ENCODE measurements at regions not wholly inside any gene's neighbourhood (a gene's known extent, or its start where the extent isn't known, plus 50 kb on each side); places are given as distances from the start of the nearest gene placed in this dataset.
A peak's percentile ranks its signal among the peaks of the same experiment; 100 is the strongest.

DNA sequence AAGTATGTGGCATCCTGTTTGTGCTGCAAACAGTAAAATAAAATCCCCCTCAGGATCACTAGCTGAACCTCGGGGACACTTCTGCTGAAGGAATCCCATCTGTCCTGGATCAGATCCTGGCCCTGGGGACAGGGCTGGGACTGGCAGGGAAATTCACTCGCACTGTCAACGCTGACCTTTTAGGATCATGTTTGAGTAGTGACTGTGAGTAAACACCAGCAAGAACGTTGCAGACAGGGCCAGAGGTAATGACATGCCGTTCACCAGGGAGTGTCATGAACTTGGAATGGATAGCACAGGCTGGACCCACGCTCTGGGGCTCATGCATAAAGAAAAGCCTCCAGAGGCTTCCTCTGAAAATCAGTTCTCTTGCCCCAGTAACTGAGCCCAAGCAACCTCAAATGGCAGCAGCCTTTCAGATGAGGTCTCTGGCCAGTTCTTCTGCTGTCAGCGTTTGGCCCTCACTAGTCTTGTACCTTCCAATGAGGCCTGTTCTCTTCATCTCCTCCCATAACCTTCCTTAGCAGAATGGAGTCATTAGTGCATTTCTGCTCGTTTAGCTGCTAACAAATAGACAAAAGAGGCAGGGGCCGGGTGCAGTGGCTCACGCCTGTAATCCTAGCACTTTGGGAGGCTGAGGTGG, 51.0 kb upstream of the BARX2 start:
- DNase-seq (ENCODE audit: low read depth), result no peak

DNA sequence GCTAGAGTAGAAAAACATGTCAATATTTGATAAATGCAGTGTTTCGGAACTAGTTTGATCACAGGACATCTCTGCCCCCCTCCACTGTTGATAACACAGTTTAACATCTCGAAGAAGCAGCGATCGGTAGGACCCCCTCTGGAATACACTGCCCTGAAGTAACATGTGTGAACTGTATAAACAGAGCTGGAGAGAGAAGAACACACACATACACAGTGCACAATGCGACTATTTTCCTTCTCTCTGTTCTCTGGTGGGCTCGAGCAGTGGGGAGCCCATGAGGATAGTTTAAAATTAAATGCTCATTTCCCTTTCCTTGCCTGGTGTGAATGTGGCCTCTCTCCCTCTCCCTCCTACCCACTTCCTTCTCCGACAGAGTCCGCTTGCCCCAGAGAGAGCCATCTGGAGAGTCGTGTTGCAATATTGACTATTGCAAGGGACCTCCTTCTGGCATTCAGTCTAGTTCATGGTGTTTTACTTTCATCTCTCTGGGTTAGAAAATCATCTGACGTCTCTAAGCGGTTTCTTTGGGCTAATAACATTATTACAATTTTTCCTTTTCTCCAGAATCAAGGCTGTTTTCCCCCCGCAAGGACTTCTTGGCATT, 51.6 kb upstream of the BARX2 start:
- DNase-seq (ENCODE audit: low read depth), result peak; percentile 40

DNA sequence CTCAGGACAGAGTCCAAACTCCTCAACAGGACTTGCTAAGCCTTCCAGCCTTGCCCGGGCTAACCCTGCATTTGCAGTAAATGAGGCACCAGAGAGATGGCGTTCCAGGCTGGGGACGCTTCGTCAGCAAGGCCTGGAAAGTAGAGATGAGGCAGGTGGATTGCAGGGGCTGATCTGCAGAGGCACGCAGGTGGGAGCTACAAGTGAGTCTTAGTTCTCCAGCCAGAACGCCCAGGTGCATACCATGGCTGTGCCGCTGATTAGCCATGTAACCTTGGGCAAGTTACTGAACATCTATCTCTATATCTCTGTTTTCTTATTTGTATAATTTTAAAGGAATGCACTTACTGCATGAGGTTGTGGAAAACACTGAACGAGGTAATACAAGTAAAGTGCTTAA, 52.7 kb upstream of the BARX2 start:
- DNase-seq (ENCODE audit: low read depth), result no peak

DNA sequence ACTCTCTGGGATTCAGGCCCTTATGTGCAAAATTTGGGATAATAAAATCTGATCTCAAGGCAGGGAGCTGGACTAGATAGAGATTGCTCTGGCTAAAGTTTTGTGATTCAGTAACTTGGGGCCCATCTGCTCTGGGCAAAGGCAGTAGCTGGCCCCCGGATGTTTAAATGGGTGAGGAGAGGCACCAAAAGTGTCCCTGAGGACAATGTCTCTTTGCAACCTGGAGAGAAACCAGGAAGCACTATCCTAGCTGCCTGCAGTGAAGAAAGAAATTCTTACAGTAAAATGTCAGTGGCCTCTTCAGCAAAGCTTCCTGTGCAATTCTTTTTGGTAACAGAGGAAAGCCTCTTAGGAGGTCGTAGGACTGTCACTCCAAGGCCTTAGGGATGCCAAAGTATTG, 54.6 kb upstream of the BARX2 start:
- no peak for DNase-seq (ENCODE audit: low read depth)

DNA sequence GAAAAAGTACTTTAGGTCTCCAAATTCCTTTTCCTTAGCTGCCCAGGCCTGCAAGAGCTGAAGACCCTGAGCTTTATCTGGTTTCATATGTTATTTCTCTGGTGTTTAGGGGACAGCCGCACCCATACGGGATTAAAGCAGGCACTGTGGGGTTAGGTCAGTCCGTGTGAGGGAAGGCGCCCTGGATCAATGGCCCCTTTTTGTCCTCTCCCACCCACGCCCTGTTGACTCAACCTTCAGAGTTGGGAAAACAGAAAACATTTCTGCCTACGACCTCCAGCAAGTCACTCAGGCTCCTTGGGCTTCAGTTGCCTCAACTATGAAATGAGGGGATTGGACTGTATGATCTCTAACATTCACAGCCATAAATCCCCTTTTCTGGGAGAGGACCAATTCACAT, 55.2 kb upstream of the BARX2 start:
- no peak for DNase-seq (ENCODE audit: low read depth)

DNA sequence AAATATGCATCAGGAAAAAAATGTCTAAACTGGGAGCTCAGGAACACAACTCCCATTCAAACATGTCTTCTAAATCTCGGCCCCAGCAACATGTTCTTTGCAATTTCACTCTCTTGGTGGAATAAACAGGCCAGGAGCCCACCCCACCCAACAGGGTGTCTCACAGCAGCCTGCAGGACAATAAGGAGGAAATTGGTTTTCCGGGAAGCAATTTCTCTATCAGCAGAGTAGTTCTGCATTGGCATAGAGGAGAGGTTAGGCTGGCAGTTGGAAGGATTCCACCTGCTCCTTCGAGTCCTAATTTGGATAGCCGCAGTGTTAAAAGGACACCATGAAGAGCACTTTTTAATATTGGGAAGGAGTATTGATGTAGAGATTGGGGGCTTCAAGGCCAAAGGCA, 55.9 kb upstream of the BARX2 start:
- no peak for DNase-seq (ENCODE audit: low read depth)

DNA sequence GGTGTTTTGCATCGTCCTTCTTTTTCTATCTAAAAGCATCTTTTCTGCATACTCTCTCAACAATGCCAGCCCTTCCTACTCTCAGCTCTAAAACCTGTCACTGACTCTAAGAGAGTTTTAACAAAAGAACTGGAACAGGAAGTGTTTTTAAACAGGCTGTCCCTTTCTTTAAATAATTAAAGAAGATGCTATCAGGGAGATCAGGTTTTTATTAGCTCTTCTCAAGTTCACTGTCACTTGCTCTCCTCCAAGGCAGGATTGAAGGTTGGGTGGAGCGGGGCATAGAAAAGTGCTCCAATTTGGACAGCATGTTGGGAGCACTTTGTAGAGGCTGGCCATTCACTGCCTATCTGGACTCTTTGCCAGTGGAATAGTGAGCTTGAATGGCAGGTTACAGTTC, 56.4 kb upstream of the BARX2 start:
- DNase-seq (ENCODE audit: low read depth), result no peak

DNA sequence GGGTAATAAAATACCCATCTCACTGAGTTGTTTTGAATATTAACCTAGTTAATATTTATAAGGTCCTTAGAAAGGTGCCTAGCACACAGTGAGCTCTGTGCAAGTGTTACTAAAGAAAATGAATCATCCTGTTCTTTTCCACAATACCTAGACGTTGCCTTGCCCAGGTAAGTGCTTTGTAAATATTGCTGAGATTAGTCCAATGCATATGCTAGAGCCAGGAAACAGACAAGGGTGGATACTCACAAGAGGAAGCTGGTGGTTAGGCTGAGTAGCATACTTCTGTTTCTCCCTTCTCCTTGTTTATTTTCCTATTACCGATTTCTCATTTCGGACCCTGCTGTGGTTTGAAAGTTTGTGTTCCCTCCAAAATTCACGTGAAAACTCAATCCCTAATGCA, 58.1 kb upstream of the BARX2 start:
- DNase-seq (ENCODE audit: low read depth), result no peak

DNA sequence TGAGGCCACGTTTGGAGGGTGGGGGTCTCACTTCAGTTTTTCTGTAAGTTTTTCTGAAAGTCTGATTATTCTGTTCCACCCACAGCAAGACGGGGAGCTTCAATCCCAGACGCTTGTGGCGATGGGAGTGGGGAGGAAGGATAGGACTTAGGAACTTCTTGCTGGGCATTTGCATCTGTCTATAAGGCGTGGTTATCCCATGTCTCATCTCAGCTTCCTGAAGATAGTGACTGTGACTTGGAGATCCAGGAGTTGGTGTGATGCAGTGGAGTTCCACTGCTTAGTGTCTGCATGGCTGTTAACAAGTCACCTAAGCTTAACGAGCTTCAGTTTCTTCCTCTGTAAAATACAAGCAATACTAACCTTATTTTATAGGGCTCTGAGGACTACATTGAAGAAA, 58.9 kb upstream of the BARX2 start:
- no peak for DNase-seq (ENCODE audit: low read depth)

DNA sequence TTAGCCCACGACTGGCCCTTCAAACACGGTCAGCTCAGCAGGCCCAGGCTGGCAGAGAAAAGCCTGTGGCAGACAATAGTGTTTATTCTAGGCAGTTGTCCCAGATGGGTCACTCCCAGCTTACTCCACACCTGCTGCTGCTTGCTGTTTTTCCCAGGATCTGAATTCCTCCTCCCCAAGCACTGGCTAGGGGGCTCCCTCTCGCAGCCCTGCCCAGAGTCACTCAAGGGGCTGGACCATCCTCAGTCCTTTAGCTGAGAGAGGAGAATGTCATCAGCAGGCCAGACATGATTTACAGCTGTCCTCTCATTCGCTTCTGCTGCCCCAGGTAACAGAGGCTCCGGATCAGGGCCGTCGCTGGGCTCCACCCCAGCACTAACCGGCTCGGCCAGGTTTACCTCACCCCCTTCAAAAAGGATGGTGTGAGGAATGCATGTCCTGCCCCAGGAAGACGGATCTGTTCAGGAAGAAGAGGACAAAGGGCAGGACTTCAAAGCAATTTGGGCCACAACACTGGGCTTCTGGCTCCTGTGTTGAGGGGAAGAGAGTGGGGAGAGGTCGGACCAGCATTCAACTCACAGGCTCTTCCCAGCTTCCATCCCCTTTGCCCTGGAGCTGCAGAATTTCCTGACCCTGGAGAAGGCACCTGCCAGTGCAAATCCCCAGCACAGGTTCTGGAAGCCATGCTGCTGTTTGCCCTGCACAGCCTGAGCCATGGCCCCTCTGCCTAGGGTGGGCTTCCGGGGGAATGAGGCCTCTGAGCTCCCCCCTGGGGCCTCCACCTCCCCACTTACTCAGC, 59.7 kb upstream of the BARX2 start:
- no peak for DNase-seq (ENCODE audit: low read depth)

DNA sequence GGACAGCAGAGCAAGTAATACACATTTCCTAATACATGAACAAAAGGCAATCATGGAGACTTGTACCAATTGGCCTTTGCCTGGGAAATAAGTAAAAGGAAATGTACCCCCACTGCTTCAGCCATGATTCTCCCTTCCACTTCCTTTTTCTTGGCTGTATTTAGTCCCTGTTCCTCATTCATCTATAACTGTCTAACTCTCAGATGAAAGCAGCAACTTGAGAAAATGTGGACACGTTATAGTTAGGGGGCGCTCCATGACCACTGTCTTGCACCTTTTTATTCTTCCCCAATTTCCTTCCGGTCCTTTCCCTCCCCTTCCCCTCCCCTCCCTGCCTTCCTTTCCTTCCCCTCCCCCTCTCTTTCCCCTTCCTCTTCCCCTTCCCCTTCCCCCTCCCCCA, 61.3 kb upstream of the BARX2 start:
- no peak for DNase-seq (ENCODE audit: low read depth)

DNA sequence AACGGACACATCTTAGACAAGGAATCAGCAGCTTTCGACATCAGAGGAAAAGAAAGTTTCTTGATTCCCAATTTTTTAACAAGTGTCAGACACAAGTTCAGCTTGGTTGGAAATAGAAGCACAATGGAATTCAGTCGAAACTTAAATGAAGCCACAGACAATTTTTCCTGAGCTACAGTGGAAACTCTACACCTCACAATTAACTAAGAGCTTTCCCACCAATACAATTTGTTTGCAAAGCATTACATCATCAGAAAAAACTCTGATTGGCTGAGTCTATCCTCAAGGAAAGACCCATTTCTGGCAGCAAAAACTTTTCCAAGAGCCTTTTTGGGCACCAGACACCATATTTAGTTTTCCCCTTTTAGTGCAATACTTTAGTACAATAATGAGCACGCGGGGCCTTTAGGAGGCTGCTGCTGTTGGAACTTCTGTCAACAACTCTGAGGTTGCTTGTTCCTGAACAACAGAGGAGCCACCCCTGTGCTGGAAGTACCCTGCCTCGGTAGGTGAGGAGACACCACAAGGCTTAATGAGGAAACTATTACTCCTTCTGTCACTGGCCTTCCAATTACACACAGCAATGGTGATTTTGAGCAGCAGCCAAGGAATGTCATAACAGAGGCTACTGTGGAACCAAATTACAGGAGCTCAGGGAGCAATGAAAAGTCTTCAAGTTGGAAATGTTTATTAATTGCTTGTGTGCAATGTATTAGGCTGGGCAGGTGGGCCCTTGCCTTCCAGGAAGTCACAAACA, 61.9 kb upstream of the BARX2 start:
- no peak for DNase-seq (ENCODE audit: low read depth)

DNA sequence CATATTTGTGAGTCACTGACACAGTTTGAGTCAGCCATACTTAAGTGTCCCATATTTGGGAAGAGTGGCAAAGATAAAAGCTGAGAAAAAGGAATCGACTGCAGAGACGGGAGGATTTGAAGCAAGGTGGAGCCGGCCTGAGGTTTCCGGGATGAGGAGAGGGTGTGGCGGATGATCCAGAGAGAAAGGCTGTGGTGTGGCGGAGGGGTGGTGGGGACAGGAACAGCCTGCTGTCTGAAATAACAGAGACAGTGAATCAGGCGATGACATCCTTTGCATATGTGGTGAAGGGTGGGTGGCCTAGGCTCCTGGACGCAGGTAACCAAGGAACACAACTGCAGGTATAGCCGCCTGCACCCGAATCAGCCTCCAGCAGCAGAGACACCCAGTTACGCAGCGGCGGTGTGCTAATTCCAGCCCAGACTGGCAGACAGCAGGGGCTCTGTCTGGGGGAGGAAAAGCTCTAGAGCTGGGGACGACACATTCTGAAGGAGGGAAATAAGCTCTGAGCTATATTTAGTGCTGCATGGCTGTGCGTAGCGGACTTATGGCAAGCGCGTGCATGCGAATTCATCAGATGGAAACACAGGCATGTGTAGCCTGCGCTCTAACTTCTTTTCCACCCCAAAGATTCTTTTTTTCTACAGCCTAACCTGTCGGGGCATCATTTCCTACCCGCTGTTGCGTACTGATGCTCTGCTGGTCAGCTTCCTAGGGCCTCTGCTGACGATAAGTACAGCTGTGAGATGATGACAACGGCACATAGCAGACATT, 62.7 kb upstream of the BARX2 start:
- DNase-seq (ENCODE audit: low read depth), result no peak

DNA sequence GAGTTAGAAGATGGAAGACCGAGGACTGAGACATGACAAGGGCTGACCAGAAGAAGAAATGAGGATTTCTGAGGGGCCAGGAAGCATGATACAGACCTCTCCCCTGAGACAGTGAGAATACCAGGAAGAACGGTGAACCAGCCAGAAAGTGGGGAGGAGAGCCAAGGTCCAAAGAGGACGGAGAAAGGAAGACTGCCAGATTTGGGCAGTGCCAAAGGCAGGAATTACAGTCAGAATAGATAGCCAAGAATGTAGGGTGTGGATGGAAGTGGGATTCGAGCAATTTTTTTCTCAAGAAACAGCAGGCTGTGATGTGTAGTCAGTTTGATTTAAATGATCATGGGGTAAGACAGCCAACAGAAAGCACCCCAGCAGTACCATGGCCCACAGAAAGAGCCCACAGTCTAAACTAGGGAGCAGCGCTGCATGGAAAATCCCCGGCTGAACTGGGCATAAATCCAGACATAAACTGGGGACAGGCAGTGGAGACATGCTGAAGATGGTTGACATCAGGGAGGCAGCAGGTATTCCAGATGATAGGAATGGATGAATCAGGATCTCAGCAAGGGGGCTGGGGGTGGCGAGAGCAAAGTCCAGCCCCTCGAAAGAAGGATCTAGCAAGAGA, 67.3 kb upstream of the BARX2 start:
- no peak for DNase-seq (ENCODE audit: low read depth)

DNA sequence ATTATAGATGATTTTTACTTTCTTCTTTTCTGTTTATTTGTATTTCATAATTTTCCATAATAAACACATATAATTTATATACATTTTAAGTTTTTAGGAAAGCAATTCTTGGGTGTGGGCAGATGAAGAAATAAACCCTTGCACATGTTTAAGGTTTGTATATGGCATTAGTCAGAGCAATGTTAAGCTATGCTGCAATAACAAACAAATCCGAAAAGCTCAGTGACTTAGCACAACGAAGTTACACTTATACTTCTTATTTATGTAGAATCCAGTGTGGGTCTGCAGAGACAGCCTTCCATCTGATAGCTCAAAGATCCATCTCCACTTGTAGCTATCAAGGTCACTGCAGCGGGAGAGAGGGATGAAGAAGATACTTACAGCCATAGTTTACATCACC, 68.5 kb upstream of the BARX2 start:
- DNase-seq (ENCODE audit: low read depth), result no peak

DNA sequence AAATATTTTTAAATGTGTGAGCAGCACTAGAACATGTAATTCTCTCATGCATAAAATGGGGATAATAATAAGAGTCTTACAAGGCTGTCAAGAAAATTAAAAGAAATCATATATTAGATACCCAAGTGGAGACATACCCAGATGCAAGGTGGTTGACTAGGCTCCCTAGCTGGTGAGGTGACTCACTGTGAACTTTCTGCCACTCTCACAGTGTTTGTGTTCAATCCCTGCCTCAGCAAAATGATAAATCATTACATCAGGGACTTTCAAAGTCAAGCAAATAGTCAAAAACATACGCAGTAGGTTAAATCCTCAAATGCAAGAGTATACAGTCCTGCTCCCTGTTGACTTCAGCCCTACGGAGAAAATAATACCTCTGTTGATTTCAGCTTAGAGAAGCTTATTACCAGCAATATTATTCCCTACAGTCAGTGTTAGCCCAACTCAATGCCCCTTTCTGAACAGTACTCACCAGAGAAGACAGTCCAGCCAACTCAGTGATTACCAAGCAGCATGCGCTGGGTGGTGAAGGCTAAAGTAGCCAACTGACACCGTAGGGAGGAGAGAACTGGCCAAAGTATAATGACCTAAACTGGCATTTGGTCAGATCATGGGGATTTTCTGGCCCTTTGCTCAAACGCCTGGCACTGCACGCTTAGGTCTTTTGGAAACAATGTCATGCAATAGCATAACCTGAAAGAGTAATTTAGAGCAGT, 73.1 kb upstream of the BARX2 start:
- no peak for DNase-seq (ENCODE audit: low read depth)

DNA sequence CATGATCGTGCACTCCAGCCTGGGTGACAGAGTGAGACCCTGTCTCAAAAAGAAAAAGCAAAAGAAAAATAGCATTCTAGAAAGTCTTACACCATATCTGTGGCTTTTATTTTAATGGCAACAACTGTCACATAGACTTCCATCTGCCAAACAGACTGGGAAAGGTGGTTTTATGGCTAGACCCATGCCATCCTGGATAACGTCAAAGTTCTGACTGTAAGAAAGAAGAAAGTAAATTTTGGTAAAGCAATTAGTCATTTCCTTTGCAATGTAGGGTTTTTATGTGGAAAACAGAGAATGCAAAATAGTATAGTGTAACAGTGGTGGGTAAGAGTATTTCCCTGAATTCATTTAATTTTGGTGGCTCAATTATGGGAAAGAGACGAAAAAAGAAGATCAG, 75.5 kb upstream of the BARX2 start:
- no peak for DNase-seq (ENCODE audit: low read depth)

DNA sequence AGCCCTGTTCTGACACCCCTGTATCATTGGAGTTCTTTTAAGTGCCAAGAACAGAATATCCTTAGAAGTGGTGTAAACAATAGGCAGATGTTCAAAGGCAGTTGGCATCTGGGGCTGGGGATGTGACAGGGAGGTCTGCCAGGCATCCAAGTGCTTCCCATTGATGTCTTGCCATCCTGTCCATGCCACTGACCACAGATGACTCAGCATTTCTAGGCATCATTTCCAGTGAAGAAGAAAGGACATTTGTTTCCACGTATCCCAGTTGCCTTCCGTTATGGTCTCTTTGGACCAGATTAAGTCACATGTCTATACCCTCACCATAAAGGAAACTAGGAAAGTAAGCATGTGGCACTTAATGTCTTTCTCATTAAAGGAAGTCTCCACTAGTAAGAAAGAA, 76.7 kb upstream of the BARX2 start:
- no peak for DNase-seq (ENCODE audit: low read depth)

DNA sequence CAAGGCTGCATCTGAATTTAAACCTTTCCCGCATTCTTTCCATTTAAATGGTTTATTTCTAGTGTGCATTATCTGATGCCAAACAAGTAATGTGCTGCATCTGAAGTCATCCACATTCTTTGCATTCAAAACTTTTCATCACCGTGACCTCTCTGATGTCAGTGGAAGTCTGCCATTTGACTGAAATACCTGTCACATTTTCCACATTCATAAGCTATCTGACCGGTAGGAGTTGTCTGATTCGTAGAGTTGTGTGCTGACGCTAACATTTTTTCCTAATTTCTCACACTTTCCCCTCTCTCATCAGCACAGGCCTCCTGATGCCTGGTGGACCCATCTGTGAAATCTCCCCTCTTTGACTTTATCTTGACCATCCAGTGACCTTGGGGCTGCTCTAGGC, 79.9 kb upstream of the BARX2 start:
- peak; percentile 83 for DNase-seq (ENCODE audit: low read depth)

DNA sequence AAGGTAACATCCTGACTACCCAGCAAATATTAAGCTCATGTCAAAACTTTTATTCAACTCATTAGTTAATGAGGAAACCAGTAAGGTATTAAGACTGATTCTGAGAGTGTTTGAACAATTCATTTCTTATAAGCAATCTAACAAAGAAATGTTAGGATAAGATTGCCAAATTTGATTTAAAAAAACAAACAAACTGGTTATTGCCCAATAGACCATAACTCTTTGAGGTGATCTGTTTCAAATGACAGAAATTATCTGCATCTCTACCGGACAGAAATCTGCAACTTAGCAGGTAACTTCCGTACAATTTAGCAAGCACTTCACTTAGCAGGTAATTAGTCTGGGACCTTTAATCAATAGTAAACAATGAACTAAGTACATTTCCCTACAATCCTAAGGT, 82.9 kb upstream of the BARX2 start:
- no peak for DNase-seq (ENCODE audit: low read depth)

DNA sequence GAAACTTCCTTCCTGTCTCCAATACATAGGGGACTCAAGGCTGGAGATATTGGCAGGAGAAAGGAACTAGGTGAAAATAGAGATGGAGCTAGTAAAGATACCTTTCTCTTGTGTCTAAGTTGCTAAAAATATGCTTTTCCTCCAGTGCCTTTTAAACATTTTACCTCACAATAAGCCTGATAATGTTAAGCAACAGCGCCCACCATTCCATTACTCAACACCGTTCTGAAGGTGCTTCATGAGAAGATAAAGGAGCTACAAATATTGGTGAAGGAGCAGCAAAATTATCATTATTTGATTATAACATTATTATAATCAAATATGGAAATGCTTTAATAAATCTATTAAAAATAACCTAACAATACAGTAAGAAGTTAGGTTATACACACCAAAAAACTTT, 83.6 kb upstream of the BARX2 start:
- no peak for DNase-seq (ENCODE audit: low read depth)

All from amniotic epithelial cell (primary cell).